ENCODE measurements at regions not wholly inside any gene's neighbourhood (a gene's known extent, or its start where the extent isn't known, plus 50 kb on each side); places are given as distances from the start of the nearest gene placed in this dataset.

DNA sequence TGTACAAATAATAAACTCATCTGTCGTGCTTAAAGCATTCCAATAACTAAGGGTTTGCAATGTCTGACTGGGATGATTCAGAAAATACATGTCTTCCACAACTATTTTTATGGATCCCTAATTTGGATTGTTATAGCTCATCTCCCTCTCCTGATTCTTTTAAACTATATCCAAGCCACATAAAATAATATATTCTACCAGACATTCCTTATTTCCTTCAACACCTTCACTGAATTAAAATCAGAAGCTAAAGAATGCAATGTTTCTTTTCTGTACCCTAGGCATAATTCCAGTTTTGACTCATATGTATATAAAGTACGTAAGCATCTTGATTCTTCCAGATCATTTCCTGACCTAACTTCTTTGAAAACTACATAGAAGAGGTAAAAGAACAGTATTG is 420.4 kb downstream of the EFNB2 start:
- WGBS, 2 donors, result 81 to 83% methylated on average over 2 of the region's 2 CpGs
- ATAC-seq, result no peak
- Histone ChIP-seq H3K27ac (no peak overlapping the region), H3K4me3 (no peak overlapping the region), H3K4me1 (no peaks in the 10 kb centered on the region), H3K36me3 (replicated peaks in 1 of 2; ENCODE audit: insufficient read depth in 1 of 2, low read depth in 2 of 2) (no peaks in the 10 kb centered on the region), H3K9me3 (no peaks in the 10 kb centered on the region), H3K27me3 (no peaks in the 10 kb centered on the region)
- TF ChIP-seq POLR2A (IDR thresholded peaks at IDR 0.05), result no peak
- TF ChIP-seq, protein P1, sequence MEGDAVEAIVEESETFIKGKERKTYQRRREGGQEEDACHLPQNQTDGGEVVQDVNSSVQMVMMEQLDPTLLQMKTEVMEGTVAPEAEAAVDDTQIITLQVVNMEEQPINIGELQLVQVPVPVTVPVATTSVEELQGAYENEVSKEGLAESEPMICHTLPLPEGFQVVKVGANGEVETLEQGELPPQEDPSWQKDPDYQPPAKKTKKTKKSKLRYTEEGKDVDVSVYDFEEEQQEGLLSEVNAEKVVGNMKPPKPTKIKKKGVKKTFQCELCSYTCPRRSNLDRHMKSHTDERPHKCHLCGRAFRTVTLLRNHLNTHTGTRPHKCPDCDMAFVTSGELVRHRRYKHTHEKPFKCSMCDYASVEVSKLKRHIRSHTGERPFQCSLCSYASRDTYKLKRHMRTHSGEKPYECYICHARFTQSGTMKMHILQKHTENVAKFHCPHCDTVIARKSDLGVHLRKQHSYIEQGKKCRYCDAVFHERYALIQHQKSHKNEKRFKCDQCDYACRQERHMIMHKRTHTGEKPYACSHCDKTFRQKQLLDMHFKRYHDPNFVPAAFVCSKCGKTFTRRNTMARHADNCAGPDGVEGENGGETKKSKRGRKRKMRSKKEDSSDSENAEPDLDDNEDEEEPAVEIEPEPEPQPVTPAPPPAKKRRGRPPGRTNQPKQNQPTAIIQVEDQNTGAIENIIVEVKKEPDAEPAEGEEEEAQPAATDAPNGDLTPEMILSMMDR (IDR thresholded peaks at IDR 0.05), result no peak
- DNase-seq, result no peak
- intact Hi-C loops (cut with DNase I), result no loop called here

DNA sequence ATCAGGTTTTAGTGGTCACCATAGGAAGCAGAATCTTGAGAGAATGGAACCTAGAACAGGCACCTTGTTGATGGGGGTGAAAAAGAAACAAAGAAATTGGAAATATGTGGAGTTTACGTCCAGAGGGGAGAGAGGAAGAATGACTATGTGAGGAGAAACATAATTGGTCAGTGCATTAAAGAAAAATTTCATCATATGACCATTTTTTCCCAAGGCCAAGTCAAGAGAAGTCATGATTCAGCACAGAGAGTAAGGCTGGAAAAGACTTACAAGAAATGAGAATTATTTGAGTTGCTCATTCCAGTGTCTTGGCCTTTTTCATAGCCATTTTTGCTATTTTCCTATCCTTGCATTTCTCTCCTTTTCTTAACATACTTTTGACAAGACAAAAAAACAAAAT is 421.7 kb downstream of the EFNB2 start:
- Histone ChIP-seq H3K27ac (no peak overlapping the region), H3K9me3 (no peaks in the 10 kb centered on the region), H3K4me1 (no peaks in the 10 kb centered on the region), H3K27me3 (no peaks in the 10 kb centered on the region), H3K4me3 (no peak overlapping the region), H3K36me3 (replicated peaks in 1 of 2; ENCODE audit: insufficient read depth in 1 of 2, low read depth in 2 of 2) (no peaks in the 10 kb centered on the region)
- WGBS, 2 donors, result 69 to 88% methylated on average over 1 of the region's 1 CpG
- no peak for TF ChIP-seq POLR2A (IDR thresholded peaks at IDR 0.05)
- TF ChIP-seq, protein P1 (IDR thresholded peaks at IDR 0.05), result no peak
- DNase-seq (no peak), ATAC-seq (no peak)
- intact Hi-C loops (cut with DNase I), result no loop called here

DNA sequence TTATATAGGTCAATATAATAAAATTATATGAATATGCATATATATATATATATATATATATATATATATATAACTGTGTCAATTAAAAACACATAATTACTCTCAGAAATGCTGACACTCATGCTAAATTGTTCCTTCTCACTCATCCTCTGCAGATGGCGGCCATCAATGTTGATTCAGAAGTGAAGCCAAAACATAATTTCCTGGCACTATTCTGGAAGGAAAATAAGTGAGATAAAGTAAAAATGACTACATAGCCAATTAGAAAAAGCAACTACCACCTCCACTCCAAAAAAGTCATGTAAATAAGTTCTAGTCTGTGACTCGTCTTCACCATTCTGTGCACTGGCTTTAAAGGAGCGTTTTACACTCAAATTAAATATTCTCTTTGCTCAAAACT is 423.3 kb downstream of the EFNB2 start:
- H3K27ac ChIP-seq, result no peak overlapping the region
- no peaks in the 10 kb centered on the region for H3K36me3 ChIP-seq (replicated peaks in 1 of 2; ENCODE audit: insufficient read depth in 1 of 2, low read depth in 2 of 2)
- intact Hi-C loops (cut with DNase I), result no loop called here
- H3K9me3 ChIP-seq, result no peaks in the 10 kb centered on the region
- DNase-seq, result no peak
- no peak for TF ChIP-seq POLR2A (IDR thresholded peaks at IDR 0.05)
- H3K4me1 ChIP-seq, result no peaks in the 10 kb centered on the region
- H3K4me3 ChIP-seq, result no peak overlapping the region
- ATAC-seq, result no peak
- 83 to 85% methylated on average over 3 of the region's 3 CpGs for WGBS, 2 donors
- H3K27me3 ChIP-seq, result no peaks in the 10 kb centered on the region

DNA sequence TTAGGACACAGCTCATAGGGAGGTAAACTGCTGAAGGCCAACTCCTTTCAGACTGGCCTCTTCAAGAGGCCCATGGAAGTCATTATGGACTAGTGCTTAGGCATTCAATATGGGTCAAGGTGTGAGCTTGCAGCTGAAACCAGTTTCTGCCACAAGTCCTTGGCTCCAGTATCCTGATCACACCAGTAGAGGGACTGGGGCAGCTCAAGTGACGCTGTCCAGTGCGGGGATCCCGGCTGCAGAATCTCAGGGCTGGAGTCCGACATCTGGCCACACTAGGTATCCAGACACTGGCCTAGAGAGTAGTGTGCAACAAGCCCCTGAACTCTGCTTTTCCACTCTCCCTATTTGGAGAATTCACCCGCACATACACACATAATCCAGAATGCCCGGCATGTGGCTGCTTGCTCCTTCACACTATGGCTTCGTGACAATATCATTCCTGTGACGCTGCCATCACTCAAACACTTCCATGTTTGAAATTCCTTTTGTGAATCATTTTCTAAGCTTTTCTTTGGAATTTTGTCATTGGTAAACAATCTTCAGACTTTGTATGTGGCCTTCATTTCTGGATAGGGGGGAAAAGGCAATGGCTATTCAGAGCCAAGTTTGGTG is 425.1 kb downstream of the EFNB2 start:
- no peaks in the 10 kb centered on the region for H3K4me1 ChIP-seq
- no peaks in the 10 kb centered on the region for H3K36me3 ChIP-seq (replicated peaks in 1 of 2; ENCODE audit: insufficient read depth in 1 of 2, low read depth in 2 of 2)
- ATAC-seq, result no peak
- no peaks in the 10 kb centered on the region for H3K27me3 ChIP-seq
- WGBS, 2 donors, result 91 to 94% methylated on average over 4 to 8 of the region's 8 CpGs
- intact Hi-C loops (cut with DNase I), result no loop called here
- no peak overlapping the region for H3K27ac ChIP-seq
- H3K4me3 ChIP-seq, result no peak overlapping the region
- TF ChIP-seq, protein P1 (IDR thresholded peaks at IDR 0.05), result no peak
- TF ChIP-seq POLR2A (IDR thresholded peaks at IDR 0.05), result no peak
- DNase-seq, result no peak
- H3K9me3 ChIP-seq, result no peaks in the 10 kb centered on the region

DNA sequence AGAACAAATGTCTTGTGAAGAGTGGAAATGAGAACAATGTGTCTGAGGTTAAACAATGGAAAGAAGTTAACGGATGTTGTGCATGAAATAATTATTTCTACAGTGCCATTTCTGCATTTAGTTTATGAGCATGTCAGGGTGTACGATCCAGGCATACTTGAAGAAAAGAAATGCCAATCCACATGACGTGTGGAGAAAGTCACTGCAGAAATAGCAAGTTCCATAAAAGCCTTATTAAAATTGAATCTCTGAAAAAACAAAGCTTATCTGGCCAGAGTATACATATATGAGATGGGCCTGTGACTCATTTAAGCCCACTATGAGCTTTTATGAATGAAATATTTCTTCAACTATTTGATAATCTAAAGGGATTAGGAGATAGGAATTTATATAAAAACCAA is 426.1 kb downstream of the EFNB2 start:
- WGBS, 2 donors, result 86 to 90% methylated on average over 3 of the region's 3 CpGs
- H3K9me3 ChIP-seq, result no peaks in the 10 kb centered on the region
- TF ChIP-seq, protein P1 (IDR thresholded peaks at IDR 0.05), result no peak
- TF ChIP-seq POLR2A (IDR thresholded peaks at IDR 0.05), result no peak
- H3K36me3 ChIP-seq (replicated peaks in 1 of 2; ENCODE audit: insufficient read depth in 1 of 2, low read depth in 2 of 2), result no peaks in the 10 kb centered on the region
- DNase-seq (no peak), ATAC-seq (no peak)
- H3K4me3 ChIP-seq, result no peak overlapping the region
- no peak overlapping the region for H3K27ac ChIP-seq
- no peaks in the 10 kb centered on the region for H3K27me3 ChIP-seq
- intact Hi-C loops (cut with DNase I), result no loop called here
- H3K4me1 ChIP-seq, result no peaks in the 10 kb centered on the region
